GM12875 (cell line): ENCODE measurements at regions not wholly inside any gene's neighbourhood (a gene's known extent, or its start where the extent isn't known, plus 50 kb on each side); places are given as distances from the start of the nearest gene placed in this dataset.
"Not testable (repeated sequence)": the region's sequence is repeated elsewhere in the genome, so short reads cannot be mapped to it uniquely, and the experiment has no call there.

ENCODE experiments used
- H3K4me3 ChIP-seq: one replicate; pipeline ENCODE4 v1.5.1; 2011; ENCODE audit warnings: low read depth, low read length, control low read depth

- not testable (repeated sequence) for H3K4me3 ChIP-seq
These were observed 1603.7 kb downstream of the RPIA start for GRCh38 chr2:90295036-90295750.

DNA sequence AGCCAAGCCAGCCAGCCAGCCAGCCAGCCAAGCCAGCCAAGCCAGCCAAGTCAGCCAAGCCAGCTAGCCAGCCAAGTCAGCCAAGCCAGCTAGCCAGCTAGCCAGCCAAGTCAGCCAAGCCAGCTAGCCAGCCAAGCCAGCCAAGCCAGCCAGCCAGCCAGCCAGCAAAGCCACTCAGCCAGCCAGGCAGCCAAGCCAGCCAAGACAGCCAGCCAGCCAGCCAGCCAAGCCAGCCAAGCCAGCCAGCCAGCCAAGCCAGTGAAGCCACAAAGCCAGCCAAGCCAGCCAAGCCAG is 1605.0 kb downstream of the RPIA start:
- H3K4me3 ChIP-seq: not testable (repeated sequence)

GRCh38 chr2:90297701-90298100 is 1606.2 kb downstream of the RPIA start:
- not testable (repeated sequence) for H3K4me3 ChIP-seq

GRCh38 chr2:90298126-90298755 is 1606.8 kb downstream of the RPIA start:
- H3K4me3 ChIP-seq: not testable (repeated sequence)

GRCh38 chr2:90298983-90299382 is 1607.5 kb downstream of the RPIA start:
- H3K4me3 ChIP-seq: not testable (repeated sequence)

GRCh38 chr2:90322982-90323381 is 1631.5 kb downstream of the RPIA start:
- not testable (repeated sequence) for H3K4me3 ChIP-seq

- H3K4me3 ChIP-seq: not testable (repeated sequence)
These were observed 1632.4 kb downstream of the RPIA start for GRCh38 chr2:90323612-90324558.

GRCh38 chr2:90324672-90325071 is 1633.2 kb downstream of the RPIA start:
- H3K4me3 ChIP-seq: not testable (repeated sequence)

- H3K4me3 ChIP-seq: not testable (repeated sequence)
These were observed 1634.4 kb downstream of the RPIA start for GRCh38 chr2:90325796-90326353.

DNA sequence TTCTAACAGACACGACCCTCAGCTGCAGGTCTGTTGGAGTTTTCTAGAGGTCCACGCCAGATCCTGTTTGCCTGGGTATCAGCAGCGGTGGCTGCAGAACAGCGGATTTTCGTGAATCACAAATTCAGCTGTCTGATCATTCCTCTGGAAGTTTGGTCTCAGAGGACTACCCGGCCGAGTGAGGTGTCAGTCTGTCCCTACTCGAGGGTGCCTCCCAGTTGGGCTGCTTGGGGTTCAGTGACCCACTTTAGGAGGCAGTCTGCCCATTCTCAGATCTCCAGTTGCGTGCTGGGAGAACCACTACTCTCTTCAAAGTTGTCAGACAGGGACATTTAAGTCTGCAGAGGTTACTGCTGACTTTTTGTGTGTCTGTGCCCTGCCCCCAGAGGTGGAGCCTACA is 1664.1 kb downstream of the RPIA start:
- not testable (repeated sequence) for H3K4me3 ChIP-seq

DNA sequence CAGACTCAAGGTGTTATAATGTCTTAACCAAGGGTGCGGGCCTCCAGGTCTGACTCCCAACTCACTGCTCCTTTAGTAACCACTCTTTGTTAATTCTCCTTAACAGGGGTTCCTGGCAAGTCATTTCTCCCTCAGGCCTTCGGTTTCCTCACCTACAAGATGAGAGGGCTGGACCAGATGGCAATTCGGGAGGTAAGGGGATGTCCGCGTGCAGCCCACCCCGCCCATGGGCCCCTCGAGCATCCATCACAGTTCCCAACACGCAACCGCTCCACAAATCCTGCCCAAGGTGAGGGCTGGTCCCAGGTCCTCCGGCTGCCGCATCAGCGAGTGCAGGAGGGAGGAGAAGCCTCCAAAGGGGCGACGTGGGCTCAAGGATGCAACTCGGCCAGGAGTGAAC is 1667.9 kb downstream of the RPIA start:
- H3K4me3 ChIP-seq: not testable (repeated sequence)

DNA sequence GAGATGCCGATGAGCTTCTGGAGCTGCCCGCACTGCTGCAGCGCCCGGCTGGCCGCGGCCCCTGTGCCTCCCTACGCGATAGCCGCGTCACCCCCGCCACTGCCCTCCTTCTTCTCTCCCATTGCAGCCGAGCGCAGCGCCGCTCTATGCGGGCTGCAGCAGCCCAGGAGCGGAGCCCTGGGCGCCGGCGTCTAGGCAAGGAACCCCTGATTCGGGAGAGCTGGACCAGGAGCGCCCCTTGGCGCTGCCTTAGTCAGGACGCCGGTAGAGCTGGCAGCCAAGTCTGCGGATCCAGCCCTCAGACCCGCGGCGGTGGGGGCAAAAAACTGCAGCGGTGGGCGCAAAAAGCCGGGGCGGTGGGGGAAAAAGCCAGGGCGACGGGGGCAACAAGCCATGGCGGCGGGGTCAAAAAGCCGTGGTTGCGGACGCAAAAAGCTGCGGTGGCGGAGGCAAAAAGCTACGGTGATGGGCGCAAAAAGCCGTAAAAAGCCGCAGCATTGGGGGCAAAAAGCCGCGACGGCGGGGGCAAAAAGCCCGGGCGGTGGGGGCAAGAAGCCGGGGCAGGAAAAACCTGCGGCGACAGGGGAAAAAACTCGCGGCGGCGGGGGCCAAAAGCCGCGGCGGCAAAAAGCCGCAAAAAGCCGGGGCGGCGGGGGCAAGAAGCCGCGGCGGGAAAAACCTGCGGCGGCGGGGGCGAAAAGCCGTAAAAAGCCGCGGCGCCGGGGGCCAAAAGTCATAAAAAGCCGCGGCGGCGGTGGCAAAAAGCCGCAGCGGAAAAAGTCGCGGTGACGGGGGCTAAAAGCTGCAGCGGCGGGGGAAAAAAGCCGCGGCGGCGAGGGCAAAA is 1668.6 kb downstream of the RPIA start:
- not testable (repeated sequence) for H3K4me3 ChIP-seq

GRCh38 chr2:90360731-90361035 is 1669.2 kb downstream of the RPIA start:
- H3K4me3 ChIP-seq: not testable (repeated sequence)
